ENCODE measurements at regions not wholly inside any gene's neighbourhood (a gene's known extent, or its start where the extent isn't known, plus 50 kb on each side); places are given as distances from the start of the nearest gene placed in this dataset.

- H4K20me1 ChIP-seq (ENCODE audit: insufficient read depth) = no peaks in the 10 kb centered on the region
- H3K36me3 ChIP-seq (ENCODE audit: control insufficient read depth in 1 of 2, insufficient read depth in 2 of 2, low read length in 2 of 2) = no peaks in the 10 kb centered on the region
- no peaks in the 10 kb centered on the region for H3K4me1 ChIP-seq (ENCODE audit: control insufficient read depth in 1 of 2, insufficient read depth in 2 of 2, low read length in 2 of 2)
- no peaks in the 10 kb centered on the region for H3K9me2 ChIP-seq (ENCODE audit: insufficient read depth)
- intact Hi-C loops (cut with micrococcal nuclease) = no loop called here
- H3K27me3 ChIP-seq (ENCODE audit: insufficient read depth, low read length) = peaks cover 5% of the 10 kb centered on the region; the same call in 1 of the 2 replicates
- H3K4me2 ChIP-seq (ENCODE audit: low read length) = no peak overlapping the region
- no peaks in the 10 kb centered on the region for H3K79me2 ChIP-seq (ENCODE audit: insufficient read depth, low read length)
- no peak overlapping the region for H3K4me3 ChIP-seq (replicated peaks in 1 of 2; ENCODE audit: low read depth in 1 of 2, low read length in 2 of 2)
- RAD21 ChIA-PET (ENCODE audit: low non-redundant PET in 1 of 2, low total read pairs in 2 of 2, uncharacterized antibody in 2 of 2, unreplicated experiment in 2 of 2) = no interaction called here
- BruUV-seq (replicated peaks) = no TSS peak
- H3K27ac ChIP-seq (ENCODE audit: low read depth, low read length) = no peak overlapping the region
- no peak overlapping the region for H2AFZ ChIP-seq (ENCODE audit: low read depth, low read length, poor library complexity, severe bottlenecking)
- TF ChIP-seq ZFX (IDR thresholded peaks at IDR 0.05) (no peak), YY1 (IDR thresholded peaks at IDR 0.05; ENCODE audit: extremely low read depth, insufficient replicate concordance, low read depth, low read length) (no peak), ZNF274 (IDR thresholded peaks at IDR 0.05; ENCODE audit: low read depth, low read length) (no peak), REST (IDR thresholded peaks at IDR 0.05; ENCODE audit: low read depth) (no peak), RAD21 (IDR thresholded peaks at IDR 0.05; ENCODE audit: low read depth) (no peak), MAX (IDR thresholded peaks at IDR 0.05) (no peak), EGR1 (IDR thresholded peaks at IDR 0.05; ENCODE audit: low read depth) (no peak), JUND (IDR thresholded peaks at IDR 0.05) (no peak), EZH2phosphoT487 (IDR thresholded peaks at IDR 0.05; ENCODE audit: borderline replicate concordance) (no peak), SP1 (IDR thresholded peaks at IDR 0.05; ENCODE audit: low read depth) (no peak)
- POLR2A ChIA-PET = no interaction called here
- ATAC-seq (no peak), DNase-seq (ENCODE audit: low read depth, low spot score) (no peak)
- no peak overlapping the region for H3K9ac ChIP-seq (ENCODE audit: low read length)
- H3K9me3 ChIP-seq (ENCODE audit: control insufficient read depth in 1 of 2, insufficient read depth in 1 of 2, low read depth in 1 of 2, low read length in 2 of 2) = no peaks in the 10 kb centered on the region
- CTCF ChIA-PET = no interaction called here
Observed at GRCh38 chr10:121296378-121296777, 301.9 kb downstream of the FGFR2 start.
